OCI-LY1 (cell line): ENCODE measurements at regions not wholly inside any gene's neighbourhood (a gene's known extent, or its start where the extent isn't known, plus 50 kb on each side); places are given as distances from the start of the nearest gene placed in this dataset.

ENCODE experiments used
- EZH2 ChIP-seq: fragments of 200-600 bp; sonication (generic), shearing (Covaris generic); IDR thresholded peaks from 2 replicates; pipeline ENCODE4 v1.8.0; 2017; ENCODE audit warnings: borderline replicate concordance, mixed run types, mild to moderate bottlenecking, antibody characterized with exemption, low read length, moderate library complexity, mixed read lengths
- TF ChIP-seq, protein P1 (sequence below): fragments of 200-600 bp; sonication (generic), shearing (Covaris generic); IDR thresholded peaks from 2 replicates; pipeline ENCODE4 v1.5.1; 2017; ENCODE audit warnings: mild to moderate bottlenecking, antibody characterized with exemption, low read length, moderate library complexity, mixed read lengths

DNA sequence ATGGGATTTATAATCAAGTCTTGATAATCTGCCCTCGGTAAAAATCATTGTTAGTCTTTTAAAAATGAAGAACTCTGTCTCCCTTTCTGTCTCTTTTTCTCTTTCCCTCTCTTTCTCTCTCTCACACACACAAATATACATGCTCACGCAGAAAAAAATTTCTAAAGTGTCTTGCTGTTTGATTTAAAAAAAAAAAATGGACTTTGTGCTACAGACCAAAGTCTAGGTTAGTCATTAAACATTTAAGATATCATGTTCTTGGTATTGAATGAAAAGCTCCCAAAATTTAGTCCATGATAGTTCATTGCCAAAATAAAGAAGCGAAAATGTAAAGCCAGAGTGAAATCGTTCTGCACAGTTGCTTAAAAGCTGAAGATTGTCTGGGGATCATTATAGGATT, 665.8 kb downstream of the SORCS1 start:
- TF ChIP-seq, protein P1, sequence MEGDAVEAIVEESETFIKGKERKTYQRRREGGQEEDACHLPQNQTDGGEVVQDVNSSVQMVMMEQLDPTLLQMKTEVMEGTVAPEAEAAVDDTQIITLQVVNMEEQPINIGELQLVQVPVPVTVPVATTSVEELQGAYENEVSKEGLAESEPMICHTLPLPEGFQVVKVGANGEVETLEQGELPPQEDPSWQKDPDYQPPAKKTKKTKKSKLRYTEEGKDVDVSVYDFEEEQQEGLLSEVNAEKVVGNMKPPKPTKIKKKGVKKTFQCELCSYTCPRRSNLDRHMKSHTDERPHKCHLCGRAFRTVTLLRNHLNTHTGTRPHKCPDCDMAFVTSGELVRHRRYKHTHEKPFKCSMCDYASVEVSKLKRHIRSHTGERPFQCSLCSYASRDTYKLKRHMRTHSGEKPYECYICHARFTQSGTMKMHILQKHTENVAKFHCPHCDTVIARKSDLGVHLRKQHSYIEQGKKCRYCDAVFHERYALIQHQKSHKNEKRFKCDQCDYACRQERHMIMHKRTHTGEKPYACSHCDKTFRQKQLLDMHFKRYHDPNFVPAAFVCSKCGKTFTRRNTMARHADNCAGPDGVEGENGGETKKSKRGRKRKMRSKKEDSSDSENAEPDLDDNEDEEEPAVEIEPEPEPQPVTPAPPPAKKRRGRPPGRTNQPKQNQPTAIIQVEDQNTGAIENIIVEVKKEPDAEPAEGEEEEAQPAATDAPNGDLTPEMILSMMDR: no peak
- TF ChIP-seq EZH2: no peak
